ENCODE measurements at regions not wholly inside any gene's neighbourhood (a gene's known extent, or its start where the extent isn't known, plus 50 kb on each side); places are given as distances from the start of the nearest gene placed in this dataset.
"Not testable (repeated sequence)": the region's sequence is repeated elsewhere in the genome, so short reads cannot be mapped to it uniquely, and the experiment has no call there.

DNA sequence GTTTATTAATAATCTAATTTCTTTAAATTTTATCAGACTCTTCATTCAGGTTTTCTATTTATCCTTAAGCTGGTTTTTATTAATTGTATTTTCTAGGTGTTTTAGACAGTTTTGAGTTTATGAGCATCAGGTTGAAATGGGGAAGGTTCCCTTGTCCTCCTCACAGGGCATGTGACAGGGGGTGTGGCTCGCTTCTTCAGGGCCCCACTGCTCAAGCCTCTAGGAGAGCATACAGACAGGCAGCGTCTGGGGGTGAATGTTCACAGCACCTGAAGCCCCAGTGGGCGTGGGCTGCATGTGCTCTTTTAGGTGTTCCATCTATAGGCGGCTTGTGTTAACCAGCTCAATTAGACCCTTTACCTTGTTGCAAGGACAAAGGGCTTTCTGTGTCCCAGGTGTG, 78.2 kb upstream of the RUFY1 start:
- intact Hi-C loops (cut with micrococcal nuclease) = no loop called here
- Mint-ChIP-seq H3K9me3 (no peaks in the 10 kb centered on the region), H3K4me3 (no peak overlapping the region), H3K27me3 (no peaks in the 10 kb centered on the region), H3K27ac (no peak overlapping the region), H3K4me1 (no peaks in the 10 kb centered on the region), H3K36me3 (ENCODE audit: low read depth) (no peaks in the 10 kb centered on the region)
- no peak for DNase-seq

DNA sequence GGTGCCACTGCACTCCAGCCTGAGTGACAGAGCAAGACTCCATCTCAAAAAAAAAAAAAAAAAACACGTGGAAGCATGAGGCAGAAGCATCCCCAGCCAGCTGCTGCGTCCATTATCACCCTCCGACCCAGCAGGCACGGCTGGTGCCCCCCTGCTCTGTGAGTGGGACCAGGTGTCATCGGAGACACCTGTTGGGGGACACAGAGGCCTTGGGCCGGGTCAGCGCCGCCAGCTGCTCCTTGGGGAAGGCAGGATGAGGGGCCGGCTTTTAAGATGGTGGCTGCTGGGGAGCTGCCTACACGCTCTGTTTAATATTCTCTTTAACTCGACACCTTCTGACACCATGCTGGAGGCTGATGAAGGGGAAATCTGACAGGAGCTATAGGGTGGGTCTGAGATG, 80.2 kb upstream of the RUFY1 start:
- Mint-ChIP-seq H3K27ac (no peak overlapping the region), H3K9me3 (no peaks in the 10 kb centered on the region), H3K27me3 (no peaks in the 10 kb centered on the region), H3K4me3 (no peak overlapping the region), H3K36me3 (ENCODE audit: low read depth) (no peaks in the 10 kb centered on the region), H3K4me1 (no peaks in the 10 kb centered on the region)
- intact Hi-C loops (cut with micrococcal nuclease) = no loop called here
- DNase-seq = no peak

DNA sequence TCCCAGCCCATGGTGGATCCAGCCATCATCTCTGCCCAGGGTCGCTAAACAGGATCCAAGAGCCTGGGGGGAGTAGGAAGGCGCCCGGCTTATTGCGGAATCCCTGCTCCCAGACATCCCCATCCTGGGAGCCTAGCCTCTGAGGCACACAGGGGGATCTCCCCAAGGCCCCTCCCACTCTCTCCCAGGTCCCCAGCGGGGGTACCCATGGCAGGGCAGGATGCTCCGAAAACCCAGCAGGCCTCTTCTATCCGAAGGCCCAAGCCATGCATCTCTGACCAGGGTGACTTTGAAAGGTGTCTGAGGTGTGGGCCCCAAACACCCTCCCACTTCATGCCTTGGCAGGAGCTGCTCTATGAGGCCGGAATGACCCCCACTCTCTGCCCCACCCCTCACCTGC, 81.7 kb upstream of the RUFY1 start:
- H3K9me3 Mint-ChIP-seq = no peaks in the 10 kb centered on the region
- no peaks in the 10 kb centered on the region for H3K27me3 Mint-ChIP-seq
- no peak for DNase-seq
- intact Hi-C loops (cut with micrococcal nuclease) = no loop called here
- H3K27ac Mint-ChIP-seq = no peak overlapping the region
- H3K4me1 Mint-ChIP-seq = no peaks in the 10 kb centered on the region
- H3K36me3 Mint-ChIP-seq (ENCODE audit: low read depth) = no peaks in the 10 kb centered on the region
- no peak overlapping the region for H3K4me3 Mint-ChIP-seq

DNA sequence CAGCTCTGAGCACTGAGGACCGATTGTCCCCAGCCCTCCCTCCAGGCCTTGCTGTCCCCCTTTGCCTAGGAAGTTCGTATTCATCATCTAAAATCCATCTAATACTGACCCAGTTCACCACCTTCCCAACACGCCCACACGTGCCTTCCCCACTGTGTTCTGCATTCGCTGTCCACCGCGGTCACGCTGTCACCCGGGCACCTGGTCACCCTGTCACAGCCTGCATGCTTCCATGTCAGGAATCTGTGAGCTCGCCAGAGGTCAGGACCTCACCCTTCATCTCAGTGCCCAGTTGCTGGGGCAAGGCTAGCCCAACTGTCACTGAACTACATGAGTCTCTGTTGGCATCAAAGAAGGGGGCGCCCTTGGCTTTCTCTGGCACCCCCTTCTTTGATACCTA, 82.9 kb upstream of the RUFY1 start:
- Mint-ChIP-seq H3K27me3 (no peaks in the 10 kb centered on the region), H3K36me3 (ENCODE audit: low read depth) (no peaks in the 10 kb centered on the region), H3K4me3 (no peak overlapping the region), H3K4me1 (no peaks in the 10 kb centered on the region), H3K27ac (no peak overlapping the region), H3K9me3 (no peaks in the 10 kb centered on the region)
- intact Hi-C loops (cut with micrococcal nuclease) = no loop called here
- DNase-seq = no peak

DNA sequence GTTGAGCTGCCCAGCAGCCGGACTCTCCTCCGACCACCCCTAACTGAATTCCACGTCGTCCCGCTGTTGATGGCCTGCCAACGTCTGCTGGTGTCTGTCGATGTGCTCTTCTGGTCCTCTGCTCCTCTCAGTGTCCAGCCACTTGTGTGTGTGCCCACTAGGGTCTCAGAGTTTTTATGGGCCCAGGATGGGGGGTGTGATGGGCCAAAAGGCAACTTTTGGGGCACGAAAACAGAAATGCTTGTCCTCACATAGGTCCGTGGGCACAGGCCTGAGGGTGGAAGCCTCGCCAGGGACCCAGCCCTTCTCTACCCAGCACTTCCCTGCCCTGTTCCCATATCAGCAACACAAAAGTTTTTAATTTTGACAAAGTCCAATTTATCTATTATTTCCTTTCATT, 85.7 kb upstream of the RUFY1 start:
- no peaks in the 10 kb centered on the region for H3K36me3 Mint-ChIP-seq (ENCODE audit: low read depth)

DNA sequence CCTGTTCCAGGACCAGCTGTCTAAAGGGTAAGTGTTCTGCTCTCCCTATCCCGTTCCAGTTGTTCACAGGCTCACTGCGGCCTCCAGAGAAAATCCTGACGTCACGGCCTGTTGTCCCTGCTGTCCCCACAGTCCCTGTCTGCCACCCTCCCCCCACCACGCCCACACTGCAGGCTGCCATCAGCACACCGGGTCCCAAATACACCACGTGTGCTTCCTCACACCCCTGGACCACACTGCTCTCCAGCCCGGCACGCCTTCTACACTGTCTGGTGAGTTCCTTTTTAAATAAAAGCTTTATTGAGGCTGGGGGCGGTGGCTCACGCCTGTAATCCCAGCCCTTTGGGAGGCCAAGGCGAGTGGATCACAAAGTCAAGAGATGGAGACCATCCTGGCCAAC, 88.3 kb upstream of the RUFY1 start:
- H3K27ac Mint-ChIP-seq = no peak overlapping the region
- H3K4me3 Mint-ChIP-seq = no peak overlapping the region
- H3K36me3 Mint-ChIP-seq (ENCODE audit: low read depth) = no peaks in the 10 kb centered on the region
- peaks cover 7% of the 10 kb centered on the region for H3K9me3 Mint-ChIP-seq
- no peaks in the 10 kb centered on the region for H3K27me3 Mint-ChIP-seq
- no peak for DNase-seq
- no peaks in the 10 kb centered on the region for H3K4me1 Mint-ChIP-seq
- intact Hi-C loops (cut with micrococcal nuclease) = no loop called here

More for the DNA sequence above, 85.7 kb upstream of the RUFY1 start:
- no peaks in the 10 kb centered on the region for H3K4me1 Mint-ChIP-seq
- intact Hi-C loops (cut with micrococcal nuclease) = no loop called here
- DNase-seq = no peak
- H3K9me3 Mint-ChIP-seq = peaks cover 2% of the 10 kb centered on the region
- no peak overlapping the region for H3K27ac Mint-ChIP-seq
- no peaks in the 10 kb centered on the region for H3K27me3 Mint-ChIP-seq
- no peak overlapping the region for H3K4me3 Mint-ChIP-seq

DNA sequence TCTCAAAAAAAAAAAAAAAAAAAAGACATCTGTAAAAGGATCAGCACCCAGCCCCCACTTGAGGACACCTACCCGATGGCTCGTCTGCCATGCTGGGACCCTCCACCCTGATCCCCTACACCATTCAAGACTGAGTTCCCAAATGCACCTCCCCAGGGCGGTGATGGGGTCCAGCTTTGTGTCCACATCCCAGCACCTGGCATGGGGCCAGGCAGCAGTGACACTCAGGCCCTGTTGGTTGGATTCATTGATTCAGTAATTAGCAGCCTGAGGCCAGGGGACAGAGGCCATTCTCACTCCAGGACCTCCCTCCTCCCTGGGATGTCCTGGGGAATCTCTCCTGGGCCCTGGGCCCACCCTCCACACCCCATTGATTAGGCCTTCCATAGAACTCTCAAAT, 88.8 kb upstream of the RUFY1 start:
- intact Hi-C loops (cut with micrococcal nuclease) = no loop called here
- DNase-seq = no peak
- Mint-ChIP-seq H3K4me1 (no peaks in the 10 kb centered on the region), H3K4me3 (no peak overlapping the region), H3K9me3 (peaks cover 7% of the 10 kb centered on the region), H3K36me3 (ENCODE audit: low read depth) (no peaks in the 10 kb centered on the region), H3K27ac (no peak overlapping the region), H3K27me3 (no peaks in the 10 kb centered on the region)

DNA sequence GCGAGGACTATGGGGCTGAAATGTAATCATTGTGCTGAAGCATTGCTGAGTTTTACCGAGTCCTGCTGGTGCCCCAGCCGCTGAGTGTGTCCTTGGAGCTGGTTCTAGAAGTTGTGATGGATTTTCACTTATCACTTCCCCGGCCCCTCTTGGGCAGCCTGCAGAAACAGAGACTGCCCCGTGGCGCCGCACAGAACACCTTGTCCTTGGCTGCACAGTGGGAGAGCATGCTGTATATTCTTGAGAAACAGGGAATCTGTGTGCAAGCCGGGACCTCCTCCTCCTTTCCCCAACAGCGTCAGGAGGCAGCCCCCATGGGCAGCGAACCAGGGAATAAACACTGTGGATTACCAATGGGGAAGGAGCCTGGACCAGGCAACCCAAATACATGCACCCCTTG, 90.6 kb upstream of the RUFY1 start:
- no peaks in the 10 kb centered on the region for H3K4me1 Mint-ChIP-seq
- no peaks in the 10 kb centered on the region for H3K27me3 Mint-ChIP-seq
- peaks cover 8% of the 10 kb centered on the region for H3K9me3 Mint-ChIP-seq
- intact Hi-C loops (cut with micrococcal nuclease) = no loop called here
- no peak for DNase-seq
- H3K27ac Mint-ChIP-seq = no peak overlapping the region
- no peaks in the 10 kb centered on the region for H3K36me3 Mint-ChIP-seq (ENCODE audit: low read depth)
- no peak overlapping the region for H3K4me3 Mint-ChIP-seq

DNA sequence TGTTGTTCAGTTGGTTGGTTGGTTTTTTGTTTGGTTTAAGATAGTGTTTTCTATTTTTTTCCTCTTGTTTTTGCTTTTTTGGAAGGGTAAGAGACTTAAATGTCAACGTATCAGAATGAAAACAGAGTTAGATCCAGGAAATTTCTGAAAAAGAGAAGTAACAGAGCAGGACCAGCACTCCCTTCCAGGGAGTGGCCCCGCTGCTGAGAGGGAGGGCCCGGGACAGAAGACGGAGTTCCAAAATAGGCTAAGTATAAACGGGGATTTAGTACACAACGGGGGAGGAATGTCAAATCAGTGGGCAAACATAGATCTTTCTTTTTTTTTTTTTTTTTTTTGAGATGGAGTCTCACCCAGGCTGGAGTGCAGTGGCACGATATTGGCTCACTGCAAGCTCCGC, 92.7 kb upstream of the RUFY1 start:
- Mint-ChIP-seq H3K36me3 (ENCODE audit: low read depth) (no peaks in the 10 kb centered on the region), H3K27ac (no peak overlapping the region), H3K4me3 (no peak overlapping the region)

DNA sequence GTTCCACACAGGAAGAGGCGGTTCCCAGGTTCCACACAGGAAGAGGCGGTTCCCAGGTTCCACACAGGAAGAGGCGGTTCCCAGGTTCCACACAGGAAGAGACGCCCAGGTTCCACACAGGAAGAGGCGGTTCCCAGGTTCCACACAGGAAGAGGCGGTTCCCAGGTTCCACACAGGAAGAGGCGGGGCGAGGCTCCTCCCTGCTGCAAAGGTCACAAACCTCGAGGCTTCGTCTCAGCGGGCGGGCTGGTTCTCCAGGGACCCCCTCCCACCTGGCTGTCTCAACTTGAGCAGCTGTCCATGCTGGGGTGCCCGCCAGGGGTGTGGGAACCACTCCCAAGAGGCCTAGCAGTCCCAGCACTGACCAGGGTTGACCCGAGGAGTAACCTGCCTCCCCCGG, 94.3 kb upstream of the RUFY1 start:
- H3K27ac Mint-ChIP-seq; H3K4me3 Mint-ChIP-seq; H3K27me3 Mint-ChIP-seq; H3K4me1 Mint-ChIP-seq; intact Hi-C loops (cut with micrococcal nuclease); DNase-seq; H3K36me3 Mint-ChIP-seq (ENCODE audit: low read depth): not testable (repeated sequence)
- H3K9me3 Mint-ChIP-seq = peaks cover 12% of the 10 kb centered on the region

More for the DNA sequence above, 92.7 kb upstream of the RUFY1 start:
- peaks cover 12% of the 10 kb centered on the region for H3K9me3 Mint-ChIP-seq
- intact Hi-C loops (cut with micrococcal nuclease) = no loop called here
- no peak for DNase-seq
- no peaks in the 10 kb centered on the region for H3K27me3 Mint-ChIP-seq
- H3K4me1 Mint-ChIP-seq = no peaks in the 10 kb centered on the region

DNA sequence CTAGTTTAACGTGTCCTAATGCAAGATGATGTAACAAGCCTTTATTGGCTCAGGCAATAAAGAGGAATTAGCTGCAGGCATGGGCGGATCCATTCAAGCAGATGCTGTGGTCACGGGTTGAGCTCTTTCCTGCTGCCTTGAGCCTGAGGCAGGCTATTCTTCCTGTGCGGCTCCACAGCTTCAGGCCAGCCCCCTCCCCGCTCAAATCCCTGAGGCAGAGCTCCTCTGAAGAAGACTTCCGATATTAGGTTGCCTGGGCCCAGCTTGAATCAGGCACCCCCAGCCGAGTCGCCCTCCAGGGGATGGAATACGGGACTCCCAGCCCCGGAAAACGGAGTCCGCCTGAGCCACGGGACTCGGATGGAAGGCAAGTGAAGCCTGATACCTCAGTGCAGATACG, 95.0 kb upstream of the RUFY1 start:
- Mint-ChIP-seq H3K4me1 (no peaks in the 10 kb centered on the region), H3K27me3 (no peaks in the 10 kb centered on the region), H3K36me3 (ENCODE audit: low read depth) (no peaks in the 10 kb centered on the region), H3K4me3 (no peak overlapping the region), H3K27ac (no peak overlapping the region), H3K9me3 (peaks cover 12% of the 10 kb centered on the region)
- no peak for DNase-seq
- intact Hi-C loops (cut with micrococcal nuclease) = no loop called here

DNA sequence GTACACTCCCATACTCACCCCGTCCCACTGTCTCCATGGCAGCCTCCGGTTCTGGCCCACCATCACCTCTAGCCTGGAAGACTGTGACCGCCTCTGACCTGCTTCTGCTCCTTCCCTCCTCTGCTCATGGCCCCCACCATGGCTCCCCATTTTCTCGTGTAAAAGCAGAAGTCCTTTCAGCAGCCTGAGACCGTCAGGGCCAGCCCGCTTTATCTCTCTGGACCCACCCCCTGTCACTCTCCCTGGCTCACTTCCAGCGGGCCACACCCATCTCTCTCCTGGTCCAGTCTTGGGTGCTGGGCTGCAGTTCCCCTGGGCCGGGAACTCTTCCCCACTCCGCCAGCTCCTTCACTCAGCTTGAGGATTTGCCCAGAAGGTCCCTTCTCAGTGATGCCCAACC, 96.0 kb upstream of the RUFY1 start:
- no peaks in the 10 kb centered on the region for H3K36me3 Mint-ChIP-seq (ENCODE audit: low read depth)
- no peaks in the 10 kb centered on the region for H3K4me1 Mint-ChIP-seq
- intact Hi-C loops (cut with micrococcal nuclease) = no loop called here
- DNase-seq = no peak
- no peak overlapping the region for H3K4me3 Mint-ChIP-seq
- H3K27ac Mint-ChIP-seq = no peak overlapping the region
- H3K9me3 Mint-ChIP-seq = peaks cover 9% of the 10 kb centered on the region
- no peaks in the 10 kb centered on the region for H3K27me3 Mint-ChIP-seq

DNA sequence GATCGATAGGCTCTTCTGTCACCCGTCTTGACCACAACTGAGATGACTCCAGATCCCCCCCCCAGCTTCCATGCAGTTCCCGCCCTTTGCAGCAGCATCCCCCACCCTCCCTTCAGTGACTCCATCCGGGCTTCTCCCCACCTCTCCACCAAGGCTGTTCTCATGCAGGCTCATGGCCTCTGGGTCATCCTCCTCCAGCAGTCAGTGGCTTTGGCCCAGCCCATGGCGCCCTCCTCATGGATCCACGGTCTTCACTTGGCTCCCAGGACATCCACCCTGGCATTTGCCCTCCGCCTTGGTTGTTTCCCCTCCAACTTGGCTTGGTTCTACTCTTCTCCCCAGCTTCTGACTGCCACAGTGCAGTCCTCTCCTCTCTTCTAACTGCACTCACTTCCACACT, 96.7 kb upstream of the RUFY1 start:
- Mint-ChIP-seq H3K36me3 (ENCODE audit: low read depth) (no peaks in the 10 kb centered on the region), H3K4me1 (no peaks in the 10 kb centered on the region), H3K27ac (no peak overlapping the region), H3K9me3 (peaks cover 9% of the 10 kb centered on the region), H3K27me3 (no peaks in the 10 kb centered on the region), H3K4me3 (no peak overlapping the region)
- DNase-seq = no peak
- intact Hi-C loops (cut with micrococcal nuclease) = no loop called here

DNA sequence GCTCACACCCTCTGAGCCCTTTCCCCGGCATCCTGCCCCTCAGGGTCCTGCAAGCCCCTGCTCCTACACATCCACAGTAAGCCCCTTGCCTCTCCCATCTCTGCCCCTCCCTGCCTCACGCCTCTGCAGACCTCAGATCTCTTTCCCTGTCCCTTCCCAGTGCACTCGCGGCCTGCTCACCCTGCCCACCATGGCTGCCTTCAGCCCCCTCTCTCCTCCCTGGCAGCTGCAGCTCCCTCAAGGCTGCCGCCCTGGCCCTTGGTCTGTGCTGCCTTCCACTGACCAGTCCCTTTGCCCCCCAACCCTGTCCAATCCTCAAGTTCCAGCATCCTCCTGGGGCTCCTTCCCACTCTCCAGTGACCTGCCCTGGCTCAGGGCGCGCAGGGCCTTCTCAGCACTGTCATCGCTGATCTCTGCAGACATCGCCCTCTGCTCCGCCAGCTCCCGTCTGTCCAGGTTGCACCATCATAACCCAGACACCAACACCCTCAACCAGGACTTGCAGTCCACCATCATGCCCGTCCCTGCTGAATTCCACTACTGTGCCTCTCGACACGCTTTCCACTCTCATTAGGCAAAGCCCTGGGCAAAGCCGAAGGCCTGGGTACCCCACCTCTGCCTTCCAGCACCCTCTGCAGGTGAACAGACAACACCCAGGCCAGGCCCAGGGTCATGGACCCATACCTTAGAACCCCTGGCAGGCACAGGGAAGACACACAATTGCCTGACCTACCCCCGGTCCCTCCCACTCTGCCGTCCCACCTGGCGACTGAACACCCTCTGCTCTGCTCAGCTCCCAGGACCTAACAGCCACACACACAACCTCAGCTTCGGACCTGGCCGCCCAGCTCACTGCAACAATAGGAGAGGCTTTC, 97.8 kb upstream of the RUFY1 start:
- intact Hi-C loops (cut with micrococcal nuclease) = no loop called here
- Mint-ChIP-seq H3K27me3 (no peaks in the 10 kb centered on the region), H3K4me1 (no peaks in the 10 kb centered on the region), H3K36me3 (ENCODE audit: low read depth) (no peaks in the 10 kb centered on the region), H3K9me3 (peaks cover 8% of the 10 kb centered on the region), H3K4me3 (no peak overlapping the region), H3K27ac (no peak overlapping the region)
- DNase-seq = no peak

DNA sequence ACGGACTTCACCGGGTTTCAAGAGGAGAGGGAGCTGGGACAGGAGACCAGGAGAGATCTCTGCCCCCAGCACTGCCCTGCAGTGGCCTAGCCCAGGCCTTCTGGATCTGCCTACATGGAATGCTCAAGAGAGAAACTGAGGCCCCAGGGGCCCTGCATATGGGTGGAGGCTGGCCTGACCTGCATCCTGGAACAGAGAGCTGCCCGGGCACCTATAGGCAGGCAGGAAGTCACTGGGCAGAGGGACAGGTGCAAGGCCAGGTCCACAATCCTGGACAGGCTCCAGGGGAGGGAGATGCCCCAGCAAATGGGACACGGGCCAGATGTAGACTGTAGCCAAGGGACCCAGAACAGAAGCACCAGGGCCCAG, 98.5 kb upstream of the RUFY1 start:
- Mint-ChIP-seq H3K9me3 (peaks cover 5% of the 10 kb centered on the region), H3K4me1 (no peaks in the 10 kb centered on the region), H3K27ac (no peak overlapping the region), H3K4me3 (no peak overlapping the region), H3K36me3 (ENCODE audit: low read depth) (no peaks in the 10 kb centered on the region), H3K27me3 (no peaks in the 10 kb centered on the region)
- DNase-seq = no peak
- intact Hi-C loops (cut with micrococcal nuclease) = no loop called here

All from activated CD4-positive, alpha-beta T cell treated with anti-CD3 and anti-CD28 coated beads, Interleukin-2, amount 10 ng/mL, durations not matched to agents 24 days and 14 days (primary cell).